HG03159 (cell line): ENCODE measurements at regions not wholly inside any gene's neighbourhood (a gene's known extent, or its start where the extent isn't known, plus 50 kb on each side); places are given as distances from the start of the nearest gene placed in this dataset.

ENCODE experiments used
- ATAC-seq: cut with Tn5 transposase; IDR thresholded peaks from one replicate; pipeline ENCODE4 v1.9.1; 2021; ENCODE audit warnings: mild to moderate bottlenecking, moderate library complexity; ENCODE audit not compliant: unreplicated experiment

DNA sequence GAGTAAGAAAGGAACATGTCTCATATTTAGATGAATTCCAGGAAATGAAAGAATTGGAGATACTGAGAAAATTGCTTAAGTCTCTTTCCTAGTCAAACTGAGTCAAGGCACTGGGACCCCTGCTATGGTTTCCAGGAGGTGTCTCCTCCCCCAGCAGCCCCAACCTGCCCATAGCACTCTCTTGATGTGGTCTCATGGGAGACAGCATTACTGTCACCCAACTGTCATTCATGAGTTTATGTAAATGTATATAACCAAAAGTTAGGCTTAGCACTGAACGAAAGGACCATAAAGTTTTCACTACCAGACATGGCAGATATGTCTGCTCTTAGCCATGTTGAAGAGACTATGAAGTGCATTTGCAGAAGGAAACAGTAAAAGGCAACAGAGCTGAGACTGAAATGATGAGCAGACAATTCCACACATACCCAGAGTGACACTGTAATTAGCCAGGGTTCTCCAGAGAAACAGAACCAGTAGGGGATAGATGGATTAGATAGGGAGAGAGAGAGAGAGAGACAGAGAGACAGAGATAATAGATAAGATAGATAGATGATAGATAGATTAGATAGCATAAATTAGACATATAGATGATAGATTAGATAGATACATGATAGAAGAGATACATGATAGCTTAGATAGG is 328.1 kb downstream of the BRD1 start:
- no peak for ATAC-seq

GRCh38 chr22:49497266-49497665 is 330.4 kb downstream of the BRD1 start:
- no peak for ATAC-seq

- ATAC-seq, result no peak
Observed at GRCh38 chr22:49494555-49494954, 333.1 kb downstream of the BRD1 start.

DNA sequence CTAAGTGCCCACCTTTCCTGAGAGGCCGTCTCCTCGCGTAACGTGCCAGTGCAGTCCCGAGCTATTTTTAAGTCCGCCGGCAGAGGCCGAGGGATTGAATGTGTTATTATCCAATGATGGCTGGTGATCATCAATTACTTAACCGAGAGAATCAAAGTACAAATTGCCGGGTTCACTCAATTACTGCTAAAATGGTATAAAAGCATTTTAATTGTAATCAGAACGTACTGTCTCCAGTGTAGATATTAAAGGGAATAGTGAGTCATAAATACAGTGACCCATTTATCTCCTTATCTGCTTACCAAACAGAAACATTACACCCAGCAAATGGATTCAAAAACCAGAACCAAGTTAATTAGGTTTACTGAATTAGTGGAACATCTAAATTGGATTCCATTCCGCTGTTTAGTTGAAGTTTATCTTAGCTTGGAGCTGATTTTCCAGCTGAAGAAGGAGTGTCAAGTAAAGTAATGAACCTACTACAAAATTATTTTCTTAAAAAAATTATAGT is 334.9 kb downstream of the BRD1 start:
- no peak for ATAC-seq

GRCh38 chr22:49492308-49492707 is 335.4 kb downstream of the BRD1 start:
- no peak for ATAC-seq

GRCh38 chr22:49491726-49492125 is 335.9 kb downstream of the BRD1 start:
- no peak for ATAC-seq

DNA sequence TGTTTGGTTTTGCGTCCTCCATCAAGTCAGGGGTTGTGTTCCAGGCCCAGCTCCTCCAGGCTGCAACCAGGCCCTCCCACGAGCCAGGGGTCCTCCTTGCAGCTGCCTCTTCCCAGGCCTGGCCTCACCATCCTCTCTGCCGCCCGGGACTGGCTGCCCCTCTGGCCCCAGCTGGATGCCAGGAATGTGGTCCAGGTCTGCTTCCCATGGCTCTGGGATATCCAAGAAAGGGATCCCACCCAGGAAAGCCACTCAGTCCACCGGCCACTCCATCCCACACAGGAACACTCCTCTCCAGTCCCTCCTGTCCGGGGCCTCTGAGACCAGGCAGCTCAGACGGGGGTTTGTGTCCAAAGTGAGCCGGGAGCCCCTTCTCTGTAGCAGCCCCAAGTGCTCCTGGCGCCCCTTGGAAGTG is 336.4 kb downstream of the BRD1 start:
- no peak for ATAC-seq

GRCh38 chr22:49490692-49491091 is 337.0 kb downstream of the BRD1 start:
- ATAC-seq, result no peak

GRCh38 chr22:49489821-49490220 is 337.9 kb downstream of the BRD1 start:
- ATAC-seq, result no peak

DNA sequence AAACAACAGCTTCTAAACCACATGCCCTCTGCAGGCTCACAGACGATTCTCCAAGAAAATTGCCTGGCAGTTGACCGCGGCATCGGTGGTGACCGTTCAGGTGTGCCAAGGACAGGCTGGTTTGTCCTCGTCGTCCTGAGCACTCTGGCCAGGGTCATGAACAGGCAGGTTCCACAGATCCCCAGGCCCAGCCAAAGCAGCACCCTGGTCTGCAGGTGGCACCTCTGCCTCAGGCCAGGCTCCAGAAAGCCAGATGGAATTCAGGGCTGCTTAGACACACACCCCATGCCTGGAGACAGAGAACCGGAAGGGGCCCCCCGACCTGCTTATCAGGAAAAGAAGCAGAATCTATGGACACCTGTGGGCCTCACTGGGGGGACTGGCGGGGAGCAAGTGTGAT is 338.7 kb downstream of the BRD1 start:
- ATAC-seq, result no peak

- no peak for ATAC-seq
Observed at GRCh38 chr22:49487950-49488349, 339.7 kb downstream of the BRD1 start.

- no peak for ATAC-seq
Observed at GRCh38 chr22:49486225-49486624, 341.4 kb downstream of the BRD1 start.

DNA sequence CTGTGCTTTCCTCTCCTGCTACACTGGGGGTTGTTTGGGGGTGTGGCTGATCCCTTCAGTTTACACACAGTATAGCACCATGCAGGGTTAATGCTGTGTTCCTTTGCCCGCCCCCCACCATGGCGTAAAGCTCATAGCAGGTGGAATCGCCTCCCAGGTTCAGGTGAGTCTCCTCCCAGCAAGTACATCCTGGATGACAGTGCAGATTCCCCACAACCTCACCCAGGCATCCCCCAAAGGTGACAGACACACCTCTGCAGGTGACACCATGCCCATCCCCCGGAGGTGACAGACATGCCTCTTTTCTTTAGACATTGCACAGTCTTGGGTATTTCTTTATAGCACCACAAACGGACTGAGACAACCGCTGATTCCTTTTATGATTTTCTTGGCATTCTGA is 343.7 kb downstream of the BRD1 start:
- no peak for ATAC-seq

DNA sequence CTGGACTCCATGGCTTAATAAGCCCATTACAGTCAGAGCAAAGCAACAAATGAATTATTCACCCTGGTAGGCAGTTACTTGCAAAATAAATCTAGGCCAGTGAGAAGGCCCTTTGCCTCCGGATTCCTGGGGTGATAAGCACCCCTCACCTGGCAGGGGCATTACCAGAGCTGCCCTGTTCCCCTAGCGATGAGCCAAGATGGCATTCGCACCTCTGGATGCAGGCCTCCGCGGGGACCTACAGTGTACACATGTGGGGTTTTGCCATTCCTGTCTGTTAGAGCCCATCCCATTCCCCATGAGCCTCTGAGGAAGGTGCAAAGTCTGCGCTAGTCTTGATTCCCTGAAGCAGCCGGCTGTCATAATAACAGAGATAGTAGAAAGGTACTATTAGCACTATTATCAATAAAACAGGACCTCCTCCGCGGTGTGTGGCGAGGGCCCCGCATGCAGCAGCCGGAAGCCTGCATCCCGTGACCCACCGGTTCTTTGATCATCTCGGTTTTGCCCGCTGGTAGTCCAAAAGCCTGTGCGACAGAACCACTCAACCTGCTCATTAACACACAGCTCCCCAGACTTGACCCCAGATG is 344.3 kb downstream of the BRD1 start:
- no peak for ATAC-seq

DNA sequence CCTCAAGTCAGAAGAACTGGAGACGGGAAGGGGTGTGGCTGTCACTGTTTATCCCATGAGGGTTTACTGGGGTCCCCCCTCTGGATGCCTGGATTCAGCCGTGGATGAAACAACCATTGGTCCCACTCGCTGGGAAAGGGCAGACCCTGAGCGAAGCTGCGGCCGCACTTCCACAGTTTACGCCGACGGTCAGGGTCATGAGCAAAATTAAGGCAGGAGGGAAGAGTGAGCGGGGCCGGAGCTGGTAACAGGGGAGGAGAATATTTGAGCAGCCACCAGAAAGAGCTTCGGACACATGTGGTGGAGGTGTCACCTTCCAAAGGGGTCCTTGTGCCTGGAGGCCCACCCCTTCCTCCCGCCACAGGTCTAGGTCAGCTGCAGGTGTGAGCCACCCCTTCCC is 344.9 kb downstream of the BRD1 start:
- no peak for ATAC-seq

DNA sequence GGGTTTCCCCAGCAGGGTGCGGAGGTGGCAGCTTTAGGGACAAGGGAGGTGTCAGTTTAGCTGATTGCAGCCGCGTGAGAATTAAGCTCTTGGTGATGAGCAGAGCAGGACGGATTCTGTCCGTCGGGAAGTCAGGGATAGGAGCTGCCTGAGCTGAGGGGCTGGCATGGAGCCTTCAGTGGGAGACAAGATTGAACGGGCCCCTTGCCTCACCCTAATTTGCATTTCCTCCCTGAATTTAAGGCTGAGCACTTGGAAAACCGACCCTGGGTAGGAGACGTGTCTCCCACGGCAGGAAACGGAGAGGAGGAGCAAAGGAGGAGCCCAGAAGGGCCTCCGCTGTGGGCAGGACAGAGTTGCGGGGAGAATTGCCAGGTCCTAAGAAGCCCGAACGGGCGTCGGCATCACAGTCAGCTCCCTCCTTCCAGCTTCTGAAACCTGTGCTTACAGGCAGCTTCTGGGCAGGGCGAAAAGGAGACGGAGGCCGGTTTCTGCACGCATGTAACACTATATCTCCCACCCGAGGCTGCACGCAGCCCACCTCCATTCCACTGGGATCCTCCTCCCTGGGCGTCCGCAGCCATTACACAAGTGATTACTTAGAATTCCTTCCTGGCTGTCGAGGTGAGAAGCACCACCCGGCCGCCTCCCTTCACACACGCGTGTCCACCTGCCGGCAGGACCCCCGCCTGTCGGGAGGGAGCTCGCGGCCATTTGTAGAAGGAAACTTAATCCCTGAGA is 345.8 kb downstream of the BRD1 start:
- ATAC-seq, result no peak

GRCh38 chr22:49480896-49481658 is 346.6 kb downstream of the BRD1 start:
- no peak for ATAC-seq

- ATAC-seq, result no peak
Observed at GRCh38 chr22:49480331-49480730, 347.3 kb downstream of the BRD1 start.

DNA sequence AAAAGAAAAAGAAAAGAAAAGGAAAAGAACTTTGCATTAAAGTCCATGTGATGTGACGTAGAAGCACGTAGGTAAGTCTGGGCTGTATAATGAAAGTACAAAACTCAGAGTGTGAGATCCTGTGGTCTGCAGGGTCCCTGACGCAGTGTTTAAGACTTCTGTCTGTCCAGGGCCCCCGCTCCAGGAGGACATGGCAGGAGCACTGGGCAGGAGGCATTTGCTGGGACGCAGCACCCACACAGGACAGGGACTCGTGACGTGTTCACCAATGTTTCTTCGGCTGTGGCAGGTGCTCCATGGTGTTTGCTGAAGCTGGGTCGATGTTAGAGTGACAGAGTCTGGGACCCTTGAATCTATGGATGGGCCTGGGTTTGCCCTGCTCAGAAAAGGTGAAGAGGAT is 348.1 kb downstream of the BRD1 start:
- no peak for ATAC-seq

- ATAC-seq, result no peak
Observed at GRCh38 chr22:49476800-49477400, 350.8 kb downstream of the BRD1 start.

GRCh38 chr22:49476176-49476575 is 351.5 kb downstream of the BRD1 start:
- ATAC-seq, result no peak
